ENCODE measurements at regions not wholly inside any gene's neighbourhood (a gene's known extent, or its start where the extent isn't known, plus 50 kb on each side); places are given as distances from the start of the nearest gene placed in this dataset.

DNA sequence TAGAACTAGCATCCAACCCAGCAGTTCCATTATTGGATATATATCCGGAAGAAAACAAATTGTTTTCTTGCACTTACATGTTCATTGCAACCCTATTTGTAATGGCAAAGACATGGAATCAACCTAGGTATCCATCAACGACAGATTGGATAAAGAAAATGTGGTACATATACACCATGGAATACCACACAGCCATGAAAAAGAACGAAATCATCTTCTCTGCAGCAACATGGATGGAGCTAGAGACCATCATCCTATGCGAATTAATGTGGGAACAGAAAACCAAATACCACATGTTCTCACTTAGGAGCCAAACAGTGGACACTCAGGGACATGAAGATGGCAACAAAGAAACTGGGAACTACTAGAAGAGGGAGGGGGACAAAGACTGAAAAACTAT lies 352.7 kb downstream of the CDH2 start:
- TF ChIP-seq, protein P1, sequence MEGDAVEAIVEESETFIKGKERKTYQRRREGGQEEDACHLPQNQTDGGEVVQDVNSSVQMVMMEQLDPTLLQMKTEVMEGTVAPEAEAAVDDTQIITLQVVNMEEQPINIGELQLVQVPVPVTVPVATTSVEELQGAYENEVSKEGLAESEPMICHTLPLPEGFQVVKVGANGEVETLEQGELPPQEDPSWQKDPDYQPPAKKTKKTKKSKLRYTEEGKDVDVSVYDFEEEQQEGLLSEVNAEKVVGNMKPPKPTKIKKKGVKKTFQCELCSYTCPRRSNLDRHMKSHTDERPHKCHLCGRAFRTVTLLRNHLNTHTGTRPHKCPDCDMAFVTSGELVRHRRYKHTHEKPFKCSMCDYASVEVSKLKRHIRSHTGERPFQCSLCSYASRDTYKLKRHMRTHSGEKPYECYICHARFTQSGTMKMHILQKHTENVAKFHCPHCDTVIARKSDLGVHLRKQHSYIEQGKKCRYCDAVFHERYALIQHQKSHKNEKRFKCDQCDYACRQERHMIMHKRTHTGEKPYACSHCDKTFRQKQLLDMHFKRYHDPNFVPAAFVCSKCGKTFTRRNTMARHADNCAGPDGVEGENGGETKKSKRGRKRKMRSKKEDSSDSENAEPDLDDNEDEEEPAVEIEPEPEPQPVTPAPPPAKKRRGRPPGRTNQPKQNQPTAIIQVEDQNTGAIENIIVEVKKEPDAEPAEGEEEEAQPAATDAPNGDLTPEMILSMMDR (IDR thresholded peaks at IDR 0.05), result no peak
- TF ChIP-seq POLR2A (IDR thresholded peaks at IDR 0.05) (no peak), POLR2AphosphoS5 (IDR thresholded peaks at IDR 0.05) (no peak), EP300 (IDR thresholded peaks at IDR 0.05) (no peak)
